Fibroblast of lung (primary cell): ENCODE measurements at regions not wholly inside any gene's neighbourhood (a gene's known extent, or its start where the extent isn't known, plus 50 kb on each side); places are given as distances from the start of the nearest gene placed in this dataset.

Source experiments
- CTCF ChIP-seq, 2 donors: IDR thresholded peaks in 1 of 2; conservative IDR thresholded peaks in 1 of 2; 1 replicate in 1 of 2; 2 replicates in 1 of 2; pipeline ENCODE4 v1.5.1; 2011 to 2012; ENCODE audit warnings: low read length in 2 of 2, control low read depth in 1 of 2, inconsistent platforms in 1 of 2, low read depth in 1 of 2, mild to moderate bottlenecking in 1 of 2
- EZH2 ChIP-seq: IDR thresholded peaks from 2 replicates; pipeline ENCODE4 v1.5.1; 2012; ENCODE audit warnings: low read length, control low read depth, mild to moderate bottlenecking; ENCODE audit errors: missing control alignments

GRCh38 chr5:9851458-9851857 lies 221.3 kb upstream of the TAS2R1 start:
- TF ChIP-seq CTCF (conservative IDR thresholded peaks at IDR 0.05 in 1 of 2, IDR thresholded peaks at IDR 0.05 in 1 of 2; ENCODE audit: low read depth in 1 of 2, low read length in 2 of 2): peak; percentile 26 to 43
- TF ChIP-seq EZH2: no peak
